ENCODE measurements at regions not wholly inside any gene's neighbourhood (a gene's known extent, or its start where the extent isn't known, plus 50 kb on each side); places are given as distances from the start of the nearest gene placed in this dataset.

- DNase-seq = no peak
- no peak overlapping the region for H3K4me3 ChIP-seq
- intact Hi-C loops (cut with DNase I; ENCODE audit: low total_unique reads) = no loop called here
- no peaks in the 10 kb centered on the region for H3K4me1 ChIP-seq
- peaks cover 0 to 23% (median 0%) of the 10 kb centered on the region in 8 donors for H3K9me3 ChIP-seq
- peaks cover 0 to 12% (median 0%) of the 10 kb centered on the region in 7 donors for H3K27me3 ChIP-seq (replicated peaks in 1 of 7)
- 85 to 98% (median 96%) methylated on average over 5 of the region's 5 CpGs for WGBS, 5 donors
- TF ChIP-seq POLR2A (IDR thresholded peaks at IDR 0.05) (no peak), POLR2AphosphoS5 (IDR thresholded peaks at IDR 0.05) (no peak), CTCF (IDR thresholded peaks at IDR 0.05 in 8 of 11, conservative IDR thresholded peaks at IDR 0.05 in 3 of 11) (no peak)
- no peaks in the 10 kb centered on the region for H3K36me3 ChIP-seq
- H3K27ac ChIP-seq = no peak overlapping the region
Measured at GRCh38 chr16:5333126-5333525, 235.5 kb upstream of the EEF2KMT start.

GRCh38 chr16:5330058-5330457 is 232.5 kb upstream of the EEF2KMT start:
- Histone ChIP-seq H3K36me3 (no peaks in the 10 kb centered on the region), H3K4me3 (no peak overlapping the region), H3K27me3 (replicated peaks in 1 of 7) (peaks cover 0 to 4% (median 0%) of the 10 kb centered on the region in 7 donors), H3K9me3 (peaks cover 0 to 36% (median 9%) of the 10 kb centered on the region in 8 donors), H3K4me1 (no peaks in the 10 kb centered on the region), H3K27ac (no peak overlapping the region)
- intact Hi-C loops (cut with DNase I; ENCODE audit: low total_unique reads) = no loop called here
- DNase-seq = no peak
- WGBS, 5 donors = 84 to 91% (median 88%) methylated on average over 3 of the region's 3 CpGs
- TF ChIP-seq POLR2AphosphoS5 (IDR thresholded peaks at IDR 0.05) = no peak
- no peak for TF ChIP-seq POLR2A (IDR thresholded peaks at IDR 0.05)
- no peak for TF ChIP-seq CTCF (IDR thresholded peaks at IDR 0.05 in 8 of 11, conservative IDR thresholded peaks at IDR 0.05 in 3 of 11)

GRCh38 chr16:5328546-5328945 is 231.0 kb upstream of the EEF2KMT start:
- H3K27ac ChIP-seq = no peak overlapping the region
- peaks cover 0 to 4% (median 0%) of the 10 kb centered on the region in 7 donors for H3K27me3 ChIP-seq (replicated peaks in 1 of 7)
- intact Hi-C loops (cut with DNase I; ENCODE audit: low total_unique reads) = no loop called here
- peaks cover 0 to 38% (median 10%) of the 10 kb centered on the region in 8 donors for H3K9me3 ChIP-seq
- 65 to 87% (median 73%) methylated on average over 5 of the region's 5 CpGs for WGBS, 5 donors
- H3K4me3 ChIP-seq = no peak overlapping the region
- TF ChIP-seq POLR2A (IDR thresholded peaks at IDR 0.05) (no peak), POLR2AphosphoS5 (IDR thresholded peaks at IDR 0.05) (no peak), CTCF (IDR thresholded peaks at IDR 0.05 in 8 of 11, conservative IDR thresholded peaks at IDR 0.05 in 3 of 11) (no peak)
- H3K36me3 ChIP-seq = no peaks in the 10 kb centered on the region
- DNase-seq = no peak
- H3K4me1 ChIP-seq = no peaks in the 10 kb centered on the region

GRCh38 chr16:5326395-5326794 is 228.8 kb upstream of the EEF2KMT start:
- intact Hi-C loops (cut with DNase I; ENCODE audit: low total_unique reads) = no loop called here
- Histone ChIP-seq H3K36me3 (no peaks in the 10 kb centered on the region), H3K9me3 (peaks cover 0 to 39% (median 8%) of the 10 kb centered on the region in 8 donors), H3K4me1 (no peaks in the 10 kb centered on the region), H3K27ac (no peak overlapping the region), H3K4me3 (no peak overlapping the region), H3K27me3 (replicated peaks in 1 of 7) (peaks cover 0 to 4% (median 0%) of the 10 kb centered on the region in 7 donors)
- no peak for DNase-seq
- 74 to 88% (median 86%) methylated on average over 3 of the region's 3 CpGs for WGBS, 5 donors
- TF ChIP-seq POLR2AphosphoS5 (IDR thresholded peaks at IDR 0.05) = no peak
- TF ChIP-seq POLR2A (IDR thresholded peaks at IDR 0.05) = no peak
- no peak for TF ChIP-seq CTCF (IDR thresholded peaks at IDR 0.05 in 8 of 11, conservative IDR thresholded peaks at IDR 0.05 in 3 of 11)
